Astrocyte of the cerebellum (primary cell): ENCODE measurements at regions not wholly inside any gene's neighbourhood (a gene's known extent, or its start where the extent isn't known, plus 50 kb on each side); places are given as distances from the start of the nearest gene placed in this dataset.

Source experiments
- DNase-seq: peaks from one replicate; pipeline ENCODE4 v3.0.0-alpha.2; 2011; ENCODE audit warnings: low read depth
- H3K4me3 ChIP-seq: 2 replicates; pipeline ENCODE4 v1.5.1; 2011; ENCODE audit warnings: mild to moderate bottlenecking, low read depth, low read length, moderate library complexity
- in situ Hi-C: cut with HindIII; loops from 2 replicates; pipeline ENCODE4 v1.10.0; 2017; ENCODE audit warnings: low sequenced_read_pairs
- TF ChIP-seq, protein P1 (sequence below): IDR thresholded peaks from 2 replicates; pipeline ENCODE4 v1.5.1; 2012; ENCODE audit warnings: low read length, low read depth, moderate library complexity, mild to moderate bottlenecking; ENCODE audit errors: missing control alignments

DNA sequence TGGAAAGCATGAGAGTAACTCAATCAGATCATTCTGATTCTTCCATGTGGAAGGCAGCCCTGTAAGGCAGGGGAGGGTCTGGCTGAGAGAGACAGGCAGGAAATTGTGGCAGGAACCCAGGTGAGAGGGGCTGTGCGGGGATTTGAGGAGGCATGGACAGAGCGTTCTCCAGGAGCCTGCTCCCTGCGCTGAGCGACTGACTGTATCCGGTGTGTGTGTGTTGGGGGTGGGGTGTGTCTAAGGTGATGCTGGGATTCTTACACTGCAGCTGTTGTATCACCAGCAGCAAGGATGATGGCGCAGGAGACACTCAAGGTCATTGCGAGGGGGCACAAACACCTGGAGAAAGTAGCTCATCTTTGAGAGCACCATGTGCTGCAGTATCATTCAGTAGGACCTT lies 128.5 kb downstream of the RHOU start:
- H3K4me3 ChIP-seq: no peak overlapping the region
- in situ Hi-C loops: no loop called here
- TF ChIP-seq, protein P1, sequence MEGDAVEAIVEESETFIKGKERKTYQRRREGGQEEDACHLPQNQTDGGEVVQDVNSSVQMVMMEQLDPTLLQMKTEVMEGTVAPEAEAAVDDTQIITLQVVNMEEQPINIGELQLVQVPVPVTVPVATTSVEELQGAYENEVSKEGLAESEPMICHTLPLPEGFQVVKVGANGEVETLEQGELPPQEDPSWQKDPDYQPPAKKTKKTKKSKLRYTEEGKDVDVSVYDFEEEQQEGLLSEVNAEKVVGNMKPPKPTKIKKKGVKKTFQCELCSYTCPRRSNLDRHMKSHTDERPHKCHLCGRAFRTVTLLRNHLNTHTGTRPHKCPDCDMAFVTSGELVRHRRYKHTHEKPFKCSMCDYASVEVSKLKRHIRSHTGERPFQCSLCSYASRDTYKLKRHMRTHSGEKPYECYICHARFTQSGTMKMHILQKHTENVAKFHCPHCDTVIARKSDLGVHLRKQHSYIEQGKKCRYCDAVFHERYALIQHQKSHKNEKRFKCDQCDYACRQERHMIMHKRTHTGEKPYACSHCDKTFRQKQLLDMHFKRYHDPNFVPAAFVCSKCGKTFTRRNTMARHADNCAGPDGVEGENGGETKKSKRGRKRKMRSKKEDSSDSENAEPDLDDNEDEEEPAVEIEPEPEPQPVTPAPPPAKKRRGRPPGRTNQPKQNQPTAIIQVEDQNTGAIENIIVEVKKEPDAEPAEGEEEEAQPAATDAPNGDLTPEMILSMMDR: no peak
- DNase-seq: no peak

DNA sequence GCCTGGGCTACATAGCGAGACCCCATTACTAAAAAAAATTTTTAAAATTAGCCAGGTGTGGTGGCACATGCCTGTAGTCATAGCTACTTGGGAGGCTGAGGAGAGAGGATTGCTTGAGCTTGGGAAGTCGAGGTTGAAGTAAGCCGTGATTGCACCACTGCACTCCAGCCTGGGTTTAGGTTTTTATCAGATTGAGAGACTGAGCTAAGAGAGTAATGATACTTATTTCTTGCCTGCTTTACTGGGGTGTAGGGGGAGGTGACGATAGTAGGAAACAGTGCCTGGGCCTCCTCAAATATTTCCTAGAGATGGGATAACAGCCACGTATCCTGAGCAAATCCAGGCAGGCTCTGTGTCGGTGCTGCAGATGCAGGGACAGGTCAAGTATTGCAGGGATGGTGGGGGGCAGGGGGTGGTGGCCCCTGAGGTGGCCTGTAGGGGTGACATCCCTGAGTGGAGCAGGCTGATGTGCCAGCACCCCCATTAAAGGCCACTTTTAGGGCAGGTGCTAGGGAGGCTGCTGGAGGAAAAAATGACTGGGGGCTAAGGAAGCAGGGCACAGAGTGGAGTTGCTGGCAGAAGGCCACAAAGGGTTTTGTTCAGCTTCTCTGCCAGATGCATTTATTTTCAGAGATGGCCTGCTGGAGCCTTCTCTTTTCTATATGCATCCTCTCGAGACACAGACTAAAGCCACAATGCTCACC lies 130.5 kb downstream of the RHOU start:
- no peak overlapping the region for H3K4me3 ChIP-seq
- TF ChIP-seq, protein P1: no peak
- in situ Hi-C loops: no loop called here
- DNase-seq: no peak

DNA sequence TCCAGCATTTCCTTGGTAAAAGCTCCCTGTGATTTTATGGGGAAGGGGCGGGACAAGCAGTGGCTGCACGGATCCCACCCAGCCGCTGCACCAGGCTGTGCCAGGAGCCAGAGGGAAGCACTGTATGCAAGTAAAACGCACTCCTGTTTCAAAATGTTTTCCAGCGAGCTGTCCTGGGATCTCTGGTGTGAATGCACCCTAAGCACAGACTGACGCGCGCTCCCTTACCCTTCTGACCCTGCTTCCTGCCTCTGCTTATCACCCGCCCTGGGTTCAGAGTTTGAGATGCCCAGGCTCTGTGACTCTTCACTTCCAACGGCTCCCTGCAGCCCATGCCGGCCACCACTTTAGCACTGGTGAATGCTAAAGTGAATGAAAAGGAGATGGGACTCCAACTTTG lies 131.2 kb downstream of the RHOU start:
- DNase-seq: no peak
- no peak overlapping the region for H3K4me3 ChIP-seq
- in situ Hi-C loops: no loop called here
- TF ChIP-seq, protein P1: no peak

DNA sequence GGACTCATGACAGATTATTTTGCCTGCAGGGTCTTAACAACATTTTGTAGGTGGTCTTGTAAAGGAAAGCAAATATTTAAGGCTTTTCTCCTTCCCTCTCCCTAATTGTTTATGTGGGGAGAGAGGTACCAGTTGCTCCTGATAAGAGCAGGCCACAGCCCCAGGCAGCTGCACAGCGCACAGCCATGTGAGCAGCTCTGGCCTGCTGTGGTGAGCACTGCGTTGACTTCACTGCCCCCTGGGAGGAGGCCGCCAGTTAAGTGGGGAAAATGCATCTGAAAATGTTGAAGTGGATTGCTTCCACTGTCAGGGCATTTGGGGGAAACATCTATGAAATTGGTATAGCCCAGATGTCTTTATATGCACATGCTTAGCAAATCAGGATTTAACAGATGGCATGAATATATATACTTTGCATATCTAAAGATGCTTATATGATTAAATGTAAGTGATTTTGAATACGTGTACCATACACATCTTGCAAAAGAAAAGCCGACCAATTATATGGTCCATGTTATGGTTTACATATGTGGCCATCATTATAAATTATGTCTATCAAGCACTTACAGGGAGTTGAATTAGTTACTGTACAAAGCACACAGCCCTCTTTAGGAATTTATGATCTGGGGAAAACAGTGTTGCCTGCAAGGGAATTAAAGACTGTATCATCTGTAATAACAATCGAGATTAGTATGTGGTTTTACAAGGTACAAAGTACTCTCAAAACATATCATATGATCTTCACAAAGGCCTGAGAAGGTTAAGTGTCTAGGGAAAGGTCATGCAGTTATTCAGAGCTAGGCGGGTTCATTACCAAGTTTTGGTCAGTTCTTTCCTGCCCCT lies 132.1 kb downstream of the RHOU start:
- TF ChIP-seq, protein P1: no peak
- in situ Hi-C loops: no loop called here
- no peak overlapping the region for H3K4me3 ChIP-seq
- no peak for DNase-seq

DNA sequence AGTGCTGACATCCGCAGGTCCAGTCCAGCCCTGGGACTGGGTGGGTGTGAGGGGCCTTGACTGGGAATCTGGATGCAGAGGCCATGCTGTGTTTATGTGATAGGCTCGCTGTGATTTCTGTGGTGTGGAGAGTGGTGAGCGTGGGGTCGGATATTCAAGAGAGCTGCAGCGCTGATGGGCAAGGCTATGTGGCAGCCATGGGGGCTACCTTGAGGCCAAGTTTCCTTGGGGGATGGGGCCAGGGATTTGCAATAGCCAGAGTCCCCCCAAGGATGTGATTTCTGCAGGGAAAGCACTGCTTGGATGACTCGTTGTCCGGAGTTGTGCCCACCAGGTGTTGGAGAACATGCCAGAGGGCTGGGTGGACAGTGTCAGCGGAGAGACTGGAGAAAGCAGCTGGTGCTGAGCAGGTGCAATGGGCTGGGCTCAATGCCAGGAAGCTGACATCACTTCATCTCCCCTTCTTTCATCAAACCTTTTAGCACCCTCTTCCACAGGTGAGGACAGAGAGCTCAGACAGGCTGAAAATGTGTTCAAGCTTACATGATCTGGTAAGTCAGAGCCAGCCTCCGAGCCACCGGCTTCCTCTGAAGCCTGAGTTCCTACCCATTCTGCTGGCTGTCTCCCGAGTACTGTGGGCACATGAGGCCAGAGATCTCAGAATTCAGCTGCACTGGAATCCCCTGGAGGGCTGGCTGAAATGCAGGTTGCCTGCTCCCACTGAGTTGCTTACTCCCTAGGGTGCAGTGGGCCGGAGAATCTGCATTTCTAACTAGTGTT lies 132.9 kb downstream of the RHOU start:
- H3K4me3 ChIP-seq: no peak overlapping the region
- DNase-seq: no peak
- in situ Hi-C loops: no loop called here
- TF ChIP-seq, protein P1: no peak

DNA sequence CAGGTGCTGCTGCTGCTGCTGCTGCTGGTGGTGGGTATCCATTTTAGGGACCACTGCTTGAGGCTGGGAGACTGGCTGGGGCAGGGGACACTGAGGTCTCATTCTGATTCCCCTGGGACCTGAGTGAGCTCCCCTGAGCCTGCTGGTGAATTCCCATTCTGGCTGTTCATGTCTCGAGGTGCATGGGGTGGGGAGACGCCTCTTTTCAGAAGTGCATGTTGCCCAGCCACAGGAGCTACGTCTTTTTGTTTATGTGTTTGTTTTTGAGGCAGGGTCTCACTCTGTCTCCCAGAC lies 133.4 kb downstream of the RHOU start:
- no peak overlapping the region for H3K4me3 ChIP-seq
- TF ChIP-seq, protein P1: no peak
- in situ Hi-C loops: no loop called here
- DNase-seq: no peak
